HEK293T (cell line): ENCODE measurements at regions not wholly inside any gene's neighbourhood (a gene's known extent, or its start where the extent isn't known, plus 50 kb on each side); places are given as distances from the start of the nearest gene placed in this dataset.

Experiments
- ARNT ChIP-seq: fragments of 450-650 bp; IDR thresholded peaks from 2 replicates; pipeline ENCODE4 v1.6.1; 2017; ENCODE audit warnings: mild to moderate bottlenecking
- BHLHE40 ChIP-seq: fragments of 450-650 bp; IDR thresholded peaks from 2 replicates; pipeline ENCODE4 v1.6.1; 2016; ENCODE audit warnings: mild to moderate bottlenecking, moderate library complexity, borderline replicate concordance
- ELF4 ChIP-seq: fragments of 450-650 bp; IDR thresholded peaks from 2 replicates; pipeline ENCODE4 v1.6.1; 2017; ENCODE audit warnings: antibody characterized with exemption
- FOXM1 ChIP-seq: fragments of 450-650 bp; IDR thresholded peaks from 2 replicates; pipeline ENCODE4 v1.6.1; 2017; ENCODE audit warnings: mild to moderate bottlenecking, borderline replicate concordance
- NFRKB ChIP-seq: fragments of 450-650 bp; IDR thresholded peaks from 2 replicates; pipeline ENCODE4 v1.6.1; 2016; ENCODE audit warnings: mild to moderate bottlenecking, moderate library complexity
- PKNOX1 ChIP-seq: fragments of 450-650 bp; IDR thresholded peaks from 2 replicates; pipeline ENCODE4 v1.6.1; 2016
- ZNF384 ChIP-seq: fragments of 450-650 bp; IDR thresholded peaks from 2 replicates; pipeline ENCODE4 v1.6.1; 2016

GRCh38 chr13:84655677-84656076 is 773.4 kb upstream of the SLITRK1 start:
- TF ChIP-seq NFRKB (no peak), ARNT (no peak), ZNF384 (no peak), ELF4 (no peak), FOXM1 (no peak), PKNOX1 (no peak), BHLHE40 (no peak)
